Keratinocyte (primary cell): ENCODE measurements at regions not wholly inside any gene's neighbourhood (a gene's known extent, or its start where the extent isn't known, plus 50 kb on each side); places are given as distances from the start of the nearest gene placed in this dataset.

Experiments
- DNase-seq: peaks from one replicate; pipeline ENCODE4 v3.0.0-alpha.2; 2011; ENCODE audit warnings: low read depth, missing footprints, low spot score
- FAIRE-seq: peaks from 2 replicates; lab custom pipeline; 2011; peaks lifted over from hg19 to GRCh38; lab: Jason Lieb, UNC
- H2AFZ ChIP-seq: 2 replicates; pipeline ENCODE4 v1.6.0; 2012; ENCODE audit warnings: low read length, control low read depth, inconsistent platforms; ENCODE audit not compliant: control insufficient read depth
- H3K27ac ChIP-seq: 2 replicates; pipeline ENCODE4 v1.5.1; 2011; ENCODE audit warnings: low read length; ENCODE audit not compliant: control insufficient read depth, insufficient read depth
- H3K27me3 ChIP-seq: 3 replicates; pipeline ENCODE4 v1.6.0; 2011; ENCODE audit warnings: low read length; ENCODE audit not compliant: control insufficient read depth, insufficient read depth; ENCODE audit errors: extremely low read depth
- H3K36me3 ChIP-seq, 2 experiments: 2 replicates in 1 of 2; 3 replicates in 1 of 2; pipeline ENCODE4 v1.5.1; 2011; ENCODE audit warnings: low read length in 2 of 2, mild to moderate bottlenecking in 1 of 2; ENCODE audit not compliant: control insufficient read depth in 2 of 2, insufficient read depth in 2 of 2; ENCODE audit errors: extremely low read depth in 1 of 2
- H3K4me1 ChIP-seq: 3 replicates; pipeline ENCODE4 v1.5.1; 2011; ENCODE audit warnings: low read length; ENCODE audit not compliant: control insufficient read depth, insufficient read depth; ENCODE audit errors: extremely low read depth
- H3K4me2 ChIP-seq: 3 replicates; pipeline ENCODE4 v1.6.0; 2011; ENCODE audit warnings: low read depth, low read length; ENCODE audit not compliant: control insufficient read depth, insufficient read depth; ENCODE audit errors: extremely low read depth
- H3K4me3 ChIP-seq, 3 experiments: fragments of 200-600 bp in 1 of 3; sonication (generic) in 1 of 3; 2 replicates in 2 of 3; 3 replicates in 1 of 3; pipeline ENCODE4 v1.5.1; 2011 to 2016; ENCODE audit warnings: low read length in 3 of 3, mild to moderate bottlenecking in 3 of 3, control low read depth in 2 of 3, inconsistent platforms in 1 of 3, low read depth in 1 of 3, mixed read lengths in 1 of 3, mixed run types in 1 of 3, moderate library complexity in 1 of 3; ENCODE audit not compliant: control insufficient read depth in 2 of 3, insufficient read depth in 2 of 3; ENCODE audit errors: extremely low read depth in 1 of 3
- H3K79me2 ChIP-seq: 2 replicates; pipeline ENCODE4 v1.6.0; 2012; ENCODE audit warnings: low read length; ENCODE audit not compliant: control insufficient read depth, insufficient read depth
- H3K9ac ChIP-seq: 3 replicates; pipeline ENCODE4 v1.6.0; 2011; ENCODE audit warnings: low read length; ENCODE audit not compliant: control insufficient read depth, insufficient read depth; ENCODE audit errors: extremely low read depth
- H3K9me1 ChIP-seq: 3 replicates; pipeline ENCODE4 v1.6.0; 2011; ENCODE audit warnings: low read length; ENCODE audit not compliant: control insufficient read depth, insufficient read depth; ENCODE audit errors: extremely low read depth
- H3K9me3 ChIP-seq: 2 replicates; pipeline ENCODE4 v1.5.1; 2012; ENCODE audit warnings: low read depth, low read length; ENCODE audit not compliant: control insufficient read depth
- H4K20me1 ChIP-seq: 3 replicates; pipeline ENCODE4 v1.6.0; 2011; ENCODE audit warnings: low read length; ENCODE audit not compliant: control insufficient read depth, insufficient read depth; ENCODE audit errors: extremely low read depth
- EZH2 ChIP-seq: IDR thresholded peaks from one replicate; pipeline ENCODE4 v1.6.1; 2012; ENCODE audit warnings: inconsistent platforms, mild to moderate bottlenecking, low read length, moderate library complexity
- dilution Hi-C: fragments of 300-500 bp; cut with MboI; formaldehyde crosslinking; loops from one replicate; pipeline ENCODE4 v1.7.0; 2020; ENCODE audit warnings: low sequenced_read_pairs; ENCODE audit not compliant: extremely low pct_ligation_motif_present
- TF ChIP-seq, protein P1 (sequence below), 3 experiments: IDR thresholded peaks in 1 of 3; conservative IDR thresholded peaks in 1 of 3; optimal IDR thresholded peaks in 1 of 3; 2 replicates in 2 of 3; 3 replicates in 1 of 3; pipeline versions ENCODE3 to v1.5.1; 2011; ENCODE audit warnings: low read length in 3 of 3, mild to moderate bottlenecking in 3 of 3, moderate library complexity in 2 of 3, control low read depth in 1 of 3, inconsistent platforms in 1 of 3; ENCODE audit not compliant: insufficient read depth in 2 of 3; ENCODE audit errors: extremely low read depth in 1 of 3

DNA sequence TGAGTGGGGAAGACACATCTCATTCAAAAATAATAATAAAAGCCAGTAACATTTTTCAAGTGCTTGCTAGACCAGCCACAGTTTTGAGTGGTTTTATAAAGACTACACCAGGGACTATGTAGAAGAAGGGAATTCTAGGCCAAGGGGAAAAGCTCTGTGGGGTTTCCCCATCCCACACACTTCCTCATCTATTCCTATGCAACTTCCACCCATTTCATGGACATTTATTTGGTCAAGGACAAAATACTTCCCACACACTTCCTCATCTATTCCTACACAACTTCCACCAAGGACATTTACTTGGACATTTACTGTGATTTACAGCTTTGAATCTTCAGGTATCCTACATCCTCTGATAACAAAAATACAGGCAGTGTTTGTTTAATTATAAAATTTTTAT lies 86.5 kb upstream of the KLF3 start:
- no peaks in the 10 kb centered on the region for H4K20me1 ChIP-seq
- H3K36me3 ChIP-seq = no peaks in the 10 kb centered on the region
- H3K4me3 ChIP-seq = no peak overlapping the region
- H3K27me3 ChIP-seq = no peaks in the 10 kb centered on the region
- no peaks in the 10 kb centered on the region for H3K79me2 ChIP-seq
- H2AFZ ChIP-seq = no peak overlapping the region
- H3K4me2 ChIP-seq = no peak overlapping the region
- no peak for FAIRE-seq
- TF ChIP-seq, protein P1, sequence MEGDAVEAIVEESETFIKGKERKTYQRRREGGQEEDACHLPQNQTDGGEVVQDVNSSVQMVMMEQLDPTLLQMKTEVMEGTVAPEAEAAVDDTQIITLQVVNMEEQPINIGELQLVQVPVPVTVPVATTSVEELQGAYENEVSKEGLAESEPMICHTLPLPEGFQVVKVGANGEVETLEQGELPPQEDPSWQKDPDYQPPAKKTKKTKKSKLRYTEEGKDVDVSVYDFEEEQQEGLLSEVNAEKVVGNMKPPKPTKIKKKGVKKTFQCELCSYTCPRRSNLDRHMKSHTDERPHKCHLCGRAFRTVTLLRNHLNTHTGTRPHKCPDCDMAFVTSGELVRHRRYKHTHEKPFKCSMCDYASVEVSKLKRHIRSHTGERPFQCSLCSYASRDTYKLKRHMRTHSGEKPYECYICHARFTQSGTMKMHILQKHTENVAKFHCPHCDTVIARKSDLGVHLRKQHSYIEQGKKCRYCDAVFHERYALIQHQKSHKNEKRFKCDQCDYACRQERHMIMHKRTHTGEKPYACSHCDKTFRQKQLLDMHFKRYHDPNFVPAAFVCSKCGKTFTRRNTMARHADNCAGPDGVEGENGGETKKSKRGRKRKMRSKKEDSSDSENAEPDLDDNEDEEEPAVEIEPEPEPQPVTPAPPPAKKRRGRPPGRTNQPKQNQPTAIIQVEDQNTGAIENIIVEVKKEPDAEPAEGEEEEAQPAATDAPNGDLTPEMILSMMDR (optimal IDR thresholded peaks at IDR 0.05 in 1 of 3, IDR thresholded peaks at IDR 0.05 in 1 of 3, conservative IDR thresholded peaks at IDR 0.05 in 1 of 3; ENCODE audit: extremely low read depth in 1 of 3, insufficient read depth in 2 of 3, low read length in 3 of 3) = no peak
- no peak for TF ChIP-seq EZH2
- dilution Hi-C loops = no loop called here
- no peaks in the 10 kb centered on the region for H3K9me1 ChIP-seq
- H3K9me3 ChIP-seq = no peaks in the 10 kb centered on the region
- no peak for DNase-seq
- H3K4me1 ChIP-seq = no peaks in the 10 kb centered on the region
- no peak overlapping the region for H3K27ac ChIP-seq
- no peak overlapping the region for H3K9ac ChIP-seq

DNA sequence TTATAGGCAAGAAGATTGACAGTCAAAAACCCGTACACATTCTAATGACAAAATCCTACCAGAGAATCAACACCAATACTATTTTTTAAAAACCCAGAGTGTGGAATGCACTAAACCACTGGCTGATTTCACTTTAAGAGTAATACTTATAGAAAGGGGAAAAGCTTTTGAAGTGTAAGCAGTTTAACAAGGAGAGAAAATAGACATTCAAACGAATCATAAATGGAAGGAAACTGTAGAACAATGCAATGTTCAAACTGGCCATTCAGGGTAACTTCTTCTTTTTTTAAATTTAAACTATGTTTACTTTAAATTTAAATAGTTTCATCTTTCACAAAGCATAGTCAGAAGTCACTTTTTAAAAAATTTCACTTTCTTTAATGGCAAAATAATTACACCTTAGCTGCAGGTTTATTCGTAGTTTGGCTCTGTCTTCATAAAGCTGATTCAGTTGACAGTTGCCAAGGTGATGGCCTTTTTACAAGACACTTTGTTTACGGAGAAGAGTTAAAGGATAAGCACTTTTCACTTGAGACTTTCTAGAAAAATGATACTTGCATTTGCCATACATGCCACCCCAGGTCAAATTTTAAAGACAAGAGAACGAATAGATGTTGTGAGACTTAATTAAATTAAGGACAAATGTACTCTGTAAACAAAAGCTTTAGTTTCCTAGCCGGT lies 82.4 kb upstream of the KLF3 start:
- DNase-seq = no peak
- FAIRE-seq = no peak
- TF ChIP-seq, protein P1 (optimal IDR thresholded peaks at IDR 0.05 in 1 of 3, IDR thresholded peaks at IDR 0.05 in 1 of 3, conservative IDR thresholded peaks at IDR 0.05 in 1 of 3; ENCODE audit: extremely low read depth in 1 of 3, insufficient read depth in 2 of 3, low read length in 3 of 3) = no peak
- no peak for TF ChIP-seq EZH2
- no peak overlapping the region for H3K4me2 ChIP-seq
- dilution Hi-C loops = no loop called here
- no peaks in the 10 kb centered on the region for H3K9me1 ChIP-seq
- no peak overlapping the region for H2AFZ ChIP-seq
- no peaks in the 10 kb centered on the region for H3K79me2 ChIP-seq
- no peaks in the 10 kb centered on the region for H3K36me3 ChIP-seq
- H3K27me3 ChIP-seq = peaks cover 4% of the 10 kb centered on the region
- no peak overlapping the region for H3K9ac ChIP-seq
- H3K4me3 ChIP-seq = no peak overlapping the region
- H4K20me1 ChIP-seq = no peaks in the 10 kb centered on the region
- no peak overlapping the region for H3K27ac ChIP-seq
- H3K4me1 ChIP-seq = no peaks in the 10 kb centered on the region
- H3K9me3 ChIP-seq = no peaks in the 10 kb centered on the region
